Adrenal gland (tissue), 9 donors: ENCODE measurements at regions not wholly inside any gene's neighbourhood (a gene's known extent, or its start where the extent isn't known, plus 50 kb on each side); places are given as distances from the start of the nearest gene placed in this dataset.

ENCODE experiments used
- DNase-seq, 7 donors: peaks; one replicate each; pipeline ENCODE4 v3.0.0-alpha.2; 2019 to 2020
- H3K27ac ChIP-seq, 5 donors: fragments of 200-600 bp; sonication (generic) in 4 of 5; 1 replicate in 3 of 5; 2 replicates in 2 of 5; pipeline versions ENCODE4 v1.5.1 to v1.8.0; 2016 to 2020; ENCODE audit warnings: mild to moderate bottlenecking in 1 of 5
- H3K27me3 ChIP-seq: fragments of 200-600 bp; 2 replicates; pipeline ENCODE4 v1.8.0; 2021
- H3K36me3 ChIP-seq, 2 donors: fragments of 200-600 bp; replicated peaks in 1 of 2; 1 replicate in 1 of 2; 2 replicates in 1 of 2; pipeline versions ENCODE4 v1.5.1 to v1.8.0; 2018 to 2022
- H3K4me1 ChIP-seq, 2 donors: fragments of 200-600 bp; replicated peaks in 1 of 2; 1 replicate in 1 of 2; 2 replicates in 1 of 2; pipeline versions ENCODE4 v1.5.1 to v1.8.0; 2018 to 2021
- H3K4me3 ChIP-seq, 4 donors: fragments of 200-600 bp; sonication (generic) in 3 of 4; one replicate each; pipeline ENCODE4 v1.5.1; 2016 to 2018
- H3K9me3 ChIP-seq, 3 donors: fragments of 200-600 bp; sonication (generic) in 1 of 3; replicated peaks in 1 of 3; 1 replicate in 2 of 3; 2 replicates in 1 of 3; pipeline versions ENCODE4 v1.5.1 to v1.8.0; 2016 to 2021
- POLR2A ChIP-seq, 2 donors: fragments of 450-650 bp; IDR thresholded peaks; one replicate each; pipeline ENCODE4 v1.6.1; 2017; ENCODE audit warnings: antibody characterized with exemption in 2 of 2, mild to moderate bottlenecking in 2 of 2, moderate library complexity in 1 of 2
- WGBS, 4 donors: extraction: QIAGEN DNeasy Blood & Tissue Kit in 2 of 4; methylation state at CpG; one replicate each; pipeline versions ENCODE4 v1.1.5 to v1.1.7; 2013 to 2017; 5-methylcytosine and 5-hydroxymethylcytosine counted together
- intact Hi-C, 2 donors: fragments of 100-400 bp; cut with DNase I; formaldehyde crosslinking; loops; one replicate each; pipeline versions ENCODE4 v1.14.1 to v1.15.0; 2022 to 2023
- TF ChIP-seq, protein P1 (sequence below), 6 experiments: fragments of 450-650 bp in 4 of 6; fragments of 200-600 bp in 2 of 6; sonication (generic) in 1 of 6; IDR thresholded peaks; 1 replicate in 5 of 6; 2 replicates in 1 of 6; pipeline versions ENCODE4 v1.5.1 to v1.8.0; 2016 to 2021; ENCODE audit warnings: antibody characterized with exemption in 6 of 6, mild to moderate bottlenecking in 2 of 6, moderate library complexity in 1 of 6
- donor health status: healthy with polysubstance abuse.
- donor health status: Bipolar disorder and iron deficiency.
- donor health status: DM: yes; HTN: yes; CAD: no.
- donor health status: DM: no; HTN: no; CAD: no.
- donor health status: DM: no; HTN: no; CAD: no.

DNA sequence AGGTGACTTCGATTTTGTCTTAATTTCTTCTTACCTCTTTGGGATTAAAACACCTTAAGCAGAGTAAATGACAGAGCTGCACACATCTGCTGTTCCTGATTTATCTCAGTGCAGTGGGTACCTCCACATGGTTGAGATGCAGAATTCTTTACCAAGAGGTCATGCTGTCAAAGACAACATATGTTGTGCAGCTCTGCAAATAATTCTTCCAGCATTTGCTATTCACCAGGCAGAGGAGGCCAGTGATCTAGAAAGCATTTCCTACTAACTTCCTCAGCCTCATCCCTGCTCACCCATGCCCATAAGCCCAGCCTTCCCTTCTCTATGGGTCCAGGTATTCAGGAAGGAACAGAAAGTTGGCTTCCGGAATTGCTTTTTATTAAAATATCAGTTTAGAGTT is 109.3 kb downstream of the THBS2 start:
- DNase-seq, result no peak
- TF ChIP-seq, protein P1, sequence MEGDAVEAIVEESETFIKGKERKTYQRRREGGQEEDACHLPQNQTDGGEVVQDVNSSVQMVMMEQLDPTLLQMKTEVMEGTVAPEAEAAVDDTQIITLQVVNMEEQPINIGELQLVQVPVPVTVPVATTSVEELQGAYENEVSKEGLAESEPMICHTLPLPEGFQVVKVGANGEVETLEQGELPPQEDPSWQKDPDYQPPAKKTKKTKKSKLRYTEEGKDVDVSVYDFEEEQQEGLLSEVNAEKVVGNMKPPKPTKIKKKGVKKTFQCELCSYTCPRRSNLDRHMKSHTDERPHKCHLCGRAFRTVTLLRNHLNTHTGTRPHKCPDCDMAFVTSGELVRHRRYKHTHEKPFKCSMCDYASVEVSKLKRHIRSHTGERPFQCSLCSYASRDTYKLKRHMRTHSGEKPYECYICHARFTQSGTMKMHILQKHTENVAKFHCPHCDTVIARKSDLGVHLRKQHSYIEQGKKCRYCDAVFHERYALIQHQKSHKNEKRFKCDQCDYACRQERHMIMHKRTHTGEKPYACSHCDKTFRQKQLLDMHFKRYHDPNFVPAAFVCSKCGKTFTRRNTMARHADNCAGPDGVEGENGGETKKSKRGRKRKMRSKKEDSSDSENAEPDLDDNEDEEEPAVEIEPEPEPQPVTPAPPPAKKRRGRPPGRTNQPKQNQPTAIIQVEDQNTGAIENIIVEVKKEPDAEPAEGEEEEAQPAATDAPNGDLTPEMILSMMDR (IDR thresholded peaks at IDR 0.05), result no peak
- no peak for TF ChIP-seq POLR2A (IDR thresholded peaks at IDR 0.05)
- H3K4me1 ChIP-seq, result no peaks in the 10 kb centered on the region
- H3K27ac ChIP-seq, result no peak overlapping the region
- H3K4me3 ChIP-seq, result no peak overlapping the region
- no peaks in the 10 kb centered on the region for H3K9me3 ChIP-seq
- no peaks in the 10 kb centered on the region for H3K27me3 ChIP-seq
- 80 to 84% (median 82%) methylated on average over 2 of the region's 2 CpGs for WGBS, 4 donors
- intact Hi-C loops, result no loop called here
- no peaks in the 10 kb centered on the region for H3K36me3 ChIP-seq

DNA sequence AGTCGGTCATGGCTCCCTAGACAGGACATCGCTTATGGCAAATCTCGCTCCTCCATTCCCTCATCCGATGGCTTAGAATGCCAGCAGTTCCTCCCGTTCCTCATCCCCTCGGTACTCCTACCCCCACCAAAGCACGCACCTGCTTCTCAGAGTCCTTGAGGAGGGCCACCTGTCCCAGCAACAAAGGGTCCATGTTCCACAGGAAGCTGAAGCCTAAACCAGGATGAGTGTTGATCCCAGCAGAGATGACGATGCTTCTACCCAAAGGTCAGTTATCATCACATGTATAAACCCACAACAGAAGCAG is 111.2 kb downstream of the THBS2 start:
- Histone ChIP-seq H3K4me3 (no peak overlapping the region), H3K9me3 (no peaks in the 10 kb centered on the region), H3K27ac (peak overlapping the region in 2 of 5 donors; percentile 49 to 76), H3K27me3 (no peaks in the 10 kb centered on the region), H3K4me1 (no peaks in the 10 kb centered on the region), H3K36me3 (no peaks in the 10 kb centered on the region)
- intact Hi-C loops, result no loop called here
- TF ChIP-seq POLR2A (IDR thresholded peaks at IDR 0.05), result no peak
- TF ChIP-seq, protein P1 (IDR thresholded peaks at IDR 0.05), result no peak
- DNase-seq, result no peak
- 76 to 90% (median 79%) methylated on average over 8 of the region's 8 CpGs for WGBS, 4 donors

DNA sequence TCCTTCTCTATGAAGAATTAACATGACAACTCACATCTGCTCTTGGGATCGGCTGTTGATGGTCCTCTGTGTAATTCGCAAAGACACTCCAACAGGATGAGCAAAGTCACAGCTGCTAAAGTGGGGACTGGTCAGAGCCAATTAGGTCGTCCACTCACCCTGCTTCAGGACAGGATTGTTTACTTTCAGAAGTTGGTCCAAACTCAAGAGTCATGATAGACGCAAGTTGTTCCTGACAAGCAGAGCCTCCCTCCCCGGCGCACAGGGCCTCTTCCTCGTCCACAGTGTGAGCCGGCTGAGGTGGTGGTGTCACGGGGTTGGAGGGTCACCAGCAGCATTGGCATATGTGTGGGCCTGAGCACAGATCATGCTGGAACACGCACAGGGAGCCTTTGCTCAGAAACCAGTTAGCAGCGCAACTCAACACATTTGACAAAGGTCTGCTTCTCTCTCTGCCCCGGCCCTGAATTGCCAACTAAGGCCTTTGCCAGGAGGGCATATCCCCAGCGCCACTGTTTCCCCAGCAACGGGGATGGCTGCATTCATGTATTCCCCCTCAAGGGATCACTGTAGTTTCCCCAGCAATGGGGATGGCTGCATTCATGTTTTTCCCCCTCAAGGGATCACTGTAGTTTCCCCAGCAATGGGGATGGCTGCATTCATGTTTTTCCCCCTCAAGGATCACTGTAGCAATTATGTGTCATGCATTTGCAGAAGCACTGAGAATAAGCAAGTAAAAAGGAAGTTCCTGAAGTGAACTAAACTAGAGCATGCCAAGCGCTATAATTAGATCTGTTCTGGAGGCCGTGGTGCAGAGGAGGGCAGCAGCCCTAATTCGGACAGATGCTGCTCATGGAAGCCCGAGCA is 111.7 kb downstream of the THBS2 start:
- Histone ChIP-seq H3K4me3 (no peak overlapping the region), H3K36me3 (no peaks in the 10 kb centered on the region), H3K27me3 (no peaks in the 10 kb centered on the region), H3K4me1 (no peaks in the 10 kb centered on the region), H3K27ac (peak overlapping the region in 3 of 5 donors; percentile 44 to 76 (median 49)), H3K9me3 (no peaks in the 10 kb centered on the region)
- intact Hi-C loops, result no loop called here
- no peak for TF ChIP-seq POLR2A (IDR thresholded peaks at IDR 0.05)
- TF ChIP-seq, protein P1 (IDR thresholded peaks at IDR 0.05), result no peak
- WGBS, 4 donors, result 65 to 68% (median 66%) methylated on average over 15 to 18 of the region's 18 CpGs
- DNase-seq, result peak in 3 of 7 donors; percentile 25 to 69 (median 44)

DNA sequence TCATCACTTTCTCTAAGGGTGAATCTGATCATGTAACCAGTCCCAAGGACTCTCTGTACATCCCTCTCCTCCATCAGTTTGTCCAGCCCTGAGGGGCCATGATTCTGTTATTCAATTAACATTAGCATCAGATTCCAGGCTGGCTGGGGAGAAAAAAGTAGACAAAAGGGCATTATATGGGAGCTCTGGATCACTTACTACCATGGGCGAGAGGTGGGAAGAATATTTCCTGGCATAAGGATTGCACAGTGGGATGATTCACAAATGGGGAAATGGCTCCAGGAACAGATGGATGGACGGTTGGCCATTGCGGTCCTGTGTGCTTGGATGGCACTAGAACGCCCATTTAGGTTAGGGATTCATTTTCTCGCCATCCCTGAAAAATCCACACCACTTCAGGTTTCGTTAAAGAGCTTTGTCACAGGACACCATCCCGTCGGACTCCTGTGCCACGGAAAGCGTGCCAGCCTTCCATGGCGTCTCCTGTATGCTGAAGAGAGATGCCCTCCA is 112.6 kb downstream of the THBS2 start:
- 84 to 90% (median 89%) methylated on average over 11 of the region's 11 CpGs for WGBS, 4 donors
- Histone ChIP-seq H3K27ac (peak overlapping the region in 1 of 5 donors; percentile 19), H3K36me3 (no peaks in the 10 kb centered on the region), H3K4me1 (no peaks in the 10 kb centered on the region), H3K4me3 (no peak overlapping the region), H3K27me3 (no peaks in the 10 kb centered on the region), H3K9me3 (no peaks in the 10 kb centered on the region)
- no peak for TF ChIP-seq POLR2A (IDR thresholded peaks at IDR 0.05)
- TF ChIP-seq, protein P1 (IDR thresholded peaks at IDR 0.05), result no peak
- DNase-seq, result no peak
- intact Hi-C loops, result no loop called here
